ENCODE measurements at regions not wholly inside any gene's neighbourhood (a gene's known extent, or its start where the extent isn't known, plus 50 kb on each side); places are given as distances from the start of the nearest gene placed in this dataset.
A peak's percentile ranks its signal among the peaks of the same experiment; 100 is the strongest.

- DNase-seq (ENCODE audit: low read depth) = no peak
- no peak overlapping the region for H3K4me3 ChIP-seq (ENCODE audit: low read depth, low read length)
- no peak for TF ChIP-seq CTCF (IDR thresholded peaks at IDR 0.05; ENCODE audit: low read depth, low read length, missing control alignments)
Observed at GRCh38 chr6:95804847-95805541, 210.8 kb upstream of the FUT9 start.

- H3K4me3 ChIP-seq (ENCODE audit: low read depth, low read length) = no peak overlapping the region
- no peak for DNase-seq (ENCODE audit: low read depth)
- TF ChIP-seq CTCF (IDR thresholded peaks at IDR 0.05; ENCODE audit: low read depth, low read length, missing control alignments) = no peak
Observed at GRCh38 chr6:95805699-95806098, 210.1 kb upstream of the FUT9 start.

- TF ChIP-seq CTCF (IDR thresholded peaks at IDR 0.05; ENCODE audit: low read depth, low read length, missing control alignments) = no peak
- DNase-seq (ENCODE audit: low read depth) = no peak
- H3K4me3 ChIP-seq (ENCODE audit: low read depth, low read length) = no peak overlapping the region
Observed at GRCh38 chr6:95815389-95816056, 200.3 kb upstream of the FUT9 start.

GRCh38 chr6:95819461-95819860 lies 196.3 kb upstream of the FUT9 start:
- no peak overlapping the region for H3K4me3 ChIP-seq (ENCODE audit: low read depth, low read length)
- no peak for TF ChIP-seq CTCF (IDR thresholded peaks at IDR 0.05; ENCODE audit: low read depth, low read length, missing control alignments)
- no peak for DNase-seq (ENCODE audit: low read depth)

- no peak for DNase-seq (ENCODE audit: low read depth)
- peak; percentile 47 for TF ChIP-seq CTCF (IDR thresholded peaks at IDR 0.05; ENCODE audit: low read depth, low read length, missing control alignments)
- no peak overlapping the region for H3K4me3 ChIP-seq (ENCODE audit: low read depth, low read length)
Observed at GRCh38 chr6:95819939-95820338, 195.8 kb upstream of the FUT9 start.

- no peak for TF ChIP-seq CTCF (IDR thresholded peaks at IDR 0.05; ENCODE audit: low read depth, low read length, missing control alignments)
- H3K4me3 ChIP-seq (ENCODE audit: low read depth, low read length) = no peak overlapping the region
- no peak for DNase-seq (ENCODE audit: low read depth)
Observed at GRCh38 chr6:95830859-95831557, 184.8 kb upstream of the FUT9 start.

All from GM12864 (cell line).